GM11168 (cell line): ENCODE measurements at regions not wholly inside any gene's neighbourhood (a gene's known extent, or its start where the extent isn't known, plus 50 kb on each side); places are given as distances from the start of the nearest gene placed in this dataset.

ENCODE experiments used
- in situ Hi-C: fragments of 300-500 bp; cut with MboI; formaldehyde crosslinking; loops from one replicate; pipeline ENCODE4 v1.12.0; 2022; ENCODE audit warnings: low sequenced_read_pairs; ENCODE audit not compliant: unreplicated experiment

GRCh38 chr4:180101348-180102083 lies 2141.7 kb upstream of the TENM3 start:
- in situ Hi-C loops: no loop called here

GRCh38 chr4:180103794-180104193 lies 2139.4 kb upstream of the TENM3 start:
- in situ Hi-C loops: no loop called here

GRCh38 chr4:180105362-180105761 lies 2137.8 kb upstream of the TENM3 start:
- in situ Hi-C loops: no loop called here

GRCh38 chr4:180106122-180106521 lies 2137.1 kb upstream of the TENM3 start:
- in situ Hi-C loops: no loop called here

GRCh38 chr4:180106997-180107396 lies 2136.2 kb upstream of the TENM3 start:
- in situ Hi-C loops: no loop called here

GRCh38 chr4:180116840-180117239 lies 2126.4 kb upstream of the TENM3 start:
- in situ Hi-C loops: no loop called here

GRCh38 chr4:180120068-180120467 lies 2123.1 kb upstream of the TENM3 start:
- in situ Hi-C loops: no loop called here

GRCh38 chr4:180134091-180134866 lies 2108.9 kb upstream of the TENM3 start:
- in situ Hi-C loops: no loop called here

GRCh38 chr4:180141734-180142133 lies 2101.5 kb upstream of the TENM3 start:
- in situ Hi-C loops: no loop called here

- in situ Hi-C loops: no loop called here
Measured at GRCh38 chr4:180148737-180149136, 2094.5 kb upstream of the TENM3 start.

GRCh38 chr4:180150818-180151217 lies 2092.4 kb upstream of the TENM3 start:
- in situ Hi-C loops: no loop called here

- in situ Hi-C loops: no loop called here
Measured at GRCh38 chr4:180152831-180153230, 2090.4 kb upstream of the TENM3 start.

- in situ Hi-C loops: no loop called here
Measured at GRCh38 chr4:180153587-180153986, 2089.6 kb upstream of the TENM3 start.

GRCh38 chr4:180156684-180157083 lies 2086.5 kb upstream of the TENM3 start:
- in situ Hi-C loops: no loop called here

- in situ Hi-C loops: no loop called here
Measured at GRCh38 chr4:180160195-180160983, 2082.8 kb upstream of the TENM3 start.

GRCh38 chr4:180164799-180165198 lies 2078.4 kb upstream of the TENM3 start:
- in situ Hi-C loops: no loop called here

- in situ Hi-C loops: no loop called here
Measured at GRCh38 chr4:180169394-180169793, 2073.8 kb upstream of the TENM3 start.

- in situ Hi-C loops: no loop called here
Measured at GRCh38 chr4:180169966-180170365, 2073.2 kb upstream of the TENM3 start.

GRCh38 chr4:180179146-180179545 lies 2064.1 kb upstream of the TENM3 start:
- in situ Hi-C loops: no loop called here

GRCh38 chr4:180189666-180190065 lies 2053.5 kb upstream of the TENM3 start:
- in situ Hi-C loops: no loop called here

- in situ Hi-C loops: no loop called here
Measured at GRCh38 chr4:180190382-180190781, 2052.8 kb upstream of the TENM3 start.
